Skin epidermis (tissue), 12 donors: ENCODE measurements at regions not wholly inside any gene's neighbourhood (a gene's known extent, or its start where the extent isn't known, plus 50 kb on each side); places are given as distances from the start of the nearest gene placed in this dataset.
"Not testable (repeated sequence)": the region's sequence is repeated elsewhere in the genome, so short reads cannot be mapped to it uniquely, and the experiment has no call there.

ENCODE experiments used
- H3K27ac ChIP-seq, 21 experiments: fragments of 200-600 bp; sonication (generic) in 11 of 21; one replicate each; pipeline ENCODE4 v1.5.0; 2020; ENCODE audit warnings: mild to moderate bottlenecking in 3 of 21, inconsistent platforms in 2 of 21, moderate library complexity in 2 of 21
- H3K4me3 ChIP-seq, 7 experiments: fragments of 200-600 bp; sonication (generic) in 2 of 7; one replicate each; pipeline ENCODE4 v1.5.0; 2020; ENCODE audit warnings: inconsistent platforms in 2 of 7, mild to moderate bottlenecking in 2 of 7, moderate library complexity in 1 of 7

DNA sequence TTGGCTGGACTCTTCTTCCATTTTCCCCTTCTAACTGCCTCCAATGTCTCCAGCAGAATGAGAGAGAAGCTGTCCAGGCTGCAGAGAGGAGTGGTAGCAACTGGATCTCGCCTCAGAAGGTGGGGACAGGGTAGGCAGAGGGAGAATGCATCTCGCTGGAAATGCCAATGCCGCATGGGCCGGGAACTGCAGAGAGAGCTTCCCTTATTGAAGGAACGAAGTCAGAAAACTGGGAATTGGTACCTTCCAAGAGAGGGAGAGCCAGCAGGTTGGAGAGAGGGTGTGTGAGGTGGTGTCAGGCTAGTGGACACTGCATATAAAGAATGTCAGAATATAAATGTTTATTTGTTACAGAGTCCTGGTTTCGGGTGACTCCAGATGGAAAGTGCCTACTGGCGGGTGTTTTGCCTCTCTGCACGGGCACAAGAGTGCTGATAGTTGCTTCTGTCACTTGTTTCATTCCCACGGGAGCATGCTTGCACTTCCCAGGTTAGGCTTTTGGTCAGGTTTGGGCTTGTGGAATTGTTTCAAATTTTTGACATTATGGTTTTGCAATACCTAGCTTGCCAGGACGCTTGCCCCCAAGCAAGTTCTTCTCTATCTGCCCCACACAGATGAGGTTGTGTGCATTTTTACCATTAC, 156.8 kb upstream of the STS start:
- no peak overlapping the region for H3K27ac ChIP-seq
- no peak overlapping the region for H3K4me3 ChIP-seq

DNA sequence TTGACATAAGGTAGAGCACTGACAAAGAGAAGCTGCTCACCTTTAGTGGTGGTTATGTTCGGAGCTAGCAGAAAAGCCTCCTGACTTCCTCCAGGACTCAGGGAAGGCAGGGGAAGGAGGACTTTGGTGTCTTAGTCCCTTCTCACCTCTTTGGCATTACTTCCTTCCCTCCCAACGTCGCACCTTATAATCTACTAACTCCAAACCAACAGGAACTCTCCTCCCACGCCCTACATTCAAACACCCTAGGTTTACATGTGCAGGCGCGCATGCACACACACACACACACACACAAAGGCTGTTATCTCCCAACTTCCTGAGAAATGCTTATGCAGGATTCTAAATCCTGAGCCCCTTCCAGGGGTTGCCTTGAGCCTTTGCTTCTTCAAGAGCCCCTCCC, 157.7 kb upstream of the STS start:
- no peak overlapping the region for H3K27ac ChIP-seq
- no peak overlapping the region for H3K4me3 ChIP-seq

DNA sequence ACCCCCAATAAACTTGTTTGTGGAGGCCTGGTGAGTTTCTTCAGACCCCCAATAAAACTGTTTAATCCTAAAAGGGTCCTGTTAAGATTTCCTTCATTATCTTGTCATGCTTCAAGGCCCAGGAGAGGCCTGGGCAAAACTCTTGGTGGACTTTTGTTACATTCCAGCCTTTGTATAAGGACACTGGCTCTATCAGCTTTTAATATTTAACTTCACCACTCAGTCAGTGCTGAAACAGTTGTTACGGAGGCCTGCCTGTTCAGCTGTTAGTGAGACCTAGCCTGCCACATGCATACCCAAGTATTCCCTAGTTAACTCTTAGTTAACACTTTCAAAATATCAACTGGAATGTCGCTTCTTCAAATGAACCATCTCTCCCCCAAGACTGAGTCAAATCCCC, 158.8 kb upstream of the STS start:
- H3K4me3 ChIP-seq, H3K27ac ChIP-seq: not testable (repeated sequence)

DNA sequence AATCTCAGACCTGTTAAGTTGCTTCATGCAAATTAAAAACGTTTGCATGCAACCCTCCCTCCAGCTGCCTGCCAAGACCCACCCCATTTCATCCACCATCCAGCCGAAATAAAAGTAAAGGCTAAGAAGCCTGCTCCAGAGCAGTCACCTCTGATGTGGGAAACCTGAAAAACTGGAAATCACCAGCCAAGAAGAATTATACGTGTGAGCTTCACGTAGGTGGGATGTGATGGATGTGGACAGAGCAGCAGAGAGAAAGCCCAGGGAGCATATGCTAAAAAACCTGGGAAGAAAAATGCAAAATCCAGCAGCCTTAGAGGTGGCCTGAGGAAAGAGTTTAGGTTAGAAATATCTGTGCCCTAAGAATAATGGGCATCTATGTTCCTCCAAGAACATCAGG, 160.6 kb upstream of the STS start:
- Histone ChIP-seq H3K4me3 (no peak overlapping the region), H3K27ac (no peak overlapping the region)

GRCh38 chrX:6985537-6985936, 162.0 kb upstream of the STS start:
- no peak overlapping the region for H3K27ac ChIP-seq
- H3K4me3 ChIP-seq, result no peak overlapping the region

DNA sequence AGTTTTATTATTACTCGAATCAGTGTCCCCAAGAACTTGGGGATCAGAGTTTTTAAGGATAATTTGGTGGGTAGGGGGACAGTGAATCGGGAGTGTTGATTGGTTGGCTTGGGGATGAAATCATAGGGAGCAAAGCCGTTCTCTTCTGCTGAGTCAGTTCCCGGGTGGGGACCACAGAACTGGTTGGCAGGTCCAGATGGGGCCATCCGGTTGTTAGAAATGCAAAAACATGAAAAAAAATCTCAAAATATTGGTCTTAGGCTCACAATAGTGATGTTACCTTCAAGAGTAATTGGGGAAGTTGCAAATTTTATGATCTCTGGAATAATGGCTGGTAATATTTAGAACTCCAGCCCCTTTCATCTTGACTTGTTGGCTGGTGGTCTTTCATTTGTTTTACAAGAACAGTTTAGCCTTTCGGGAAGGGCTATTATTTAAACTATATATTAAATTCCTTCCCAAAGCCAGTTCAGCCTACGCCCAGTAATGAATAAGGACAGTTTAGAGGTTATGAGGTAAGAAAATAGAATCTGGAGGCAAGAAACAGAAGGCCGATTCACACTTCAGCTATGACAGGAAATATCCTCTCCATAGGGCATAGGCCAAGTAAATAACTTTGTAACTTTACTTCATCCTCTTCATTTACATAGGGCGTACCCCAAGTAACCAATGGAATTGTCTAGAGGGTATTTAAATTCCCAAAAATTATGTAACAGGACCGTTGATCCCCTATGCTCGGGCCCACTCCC, 164.1 kb upstream of the STS start:
- Histone ChIP-seq H3K4me3 (no peak overlapping the region), H3K27ac (no peak overlapping the region)

GRCh38 chrX:6981718-6982406, 165.7 kb upstream of the STS start:
- H3K27ac ChIP-seq, result no peak overlapping the region
- H3K4me3 ChIP-seq, result no peak overlapping the region

DNA sequence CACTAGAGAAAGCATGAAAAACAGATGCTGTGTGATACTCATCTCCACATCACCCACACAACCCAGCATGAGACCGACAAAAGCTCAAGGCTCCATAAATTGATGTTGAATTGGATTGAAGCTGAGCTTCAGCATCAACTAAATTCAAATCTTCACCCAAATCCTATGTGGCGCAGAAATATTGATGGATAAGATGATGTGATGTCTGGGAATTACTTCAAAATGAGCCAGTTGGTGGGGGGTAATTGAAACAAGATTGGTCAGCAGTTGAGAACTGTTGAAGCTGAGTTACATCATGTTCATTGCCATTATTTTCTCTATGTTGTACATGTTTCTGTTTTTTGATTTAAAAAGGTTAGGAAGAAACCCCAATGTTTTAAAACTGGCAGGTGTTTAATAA, 166.5 kb upstream of the STS start:
- H3K27ac ChIP-seq, result no peak overlapping the region
- no peak overlapping the region for H3K4me3 ChIP-seq

- Histone ChIP-seq H3K27ac (no peak overlapping the region), H3K4me3 (no peak overlapping the region)
Observed at GRCh38 chrX:6968231-6968630, 179.3 kb upstream of the STS start.

DNA sequence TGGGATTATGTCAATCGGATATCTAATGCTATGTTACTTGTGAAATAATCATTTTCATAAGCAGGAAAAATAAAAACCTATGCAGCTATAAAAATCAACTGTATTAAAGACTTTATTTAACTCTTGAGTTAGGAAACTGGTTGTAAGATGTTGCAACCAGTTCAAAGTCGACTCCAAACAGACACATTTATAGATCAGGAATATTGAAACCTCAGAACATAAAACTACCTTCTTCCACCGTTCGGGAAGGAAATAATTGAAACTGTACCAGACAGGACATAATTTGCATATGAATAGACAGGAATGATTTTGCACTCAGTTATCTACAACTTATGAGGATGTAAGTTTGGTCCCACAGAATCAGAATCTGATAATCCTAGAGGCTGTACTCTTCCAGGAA, 181.8 kb upstream of the STS start:
- Histone ChIP-seq H3K27ac (no peak overlapping the region), H3K4me3 (no peak overlapping the region)

- no peak overlapping the region for H3K4me3 ChIP-seq
- H3K27ac ChIP-seq, result no peak overlapping the region
Observed at GRCh38 chrX:6962006-6962355, 185.5 kb upstream of the STS start.

DNA sequence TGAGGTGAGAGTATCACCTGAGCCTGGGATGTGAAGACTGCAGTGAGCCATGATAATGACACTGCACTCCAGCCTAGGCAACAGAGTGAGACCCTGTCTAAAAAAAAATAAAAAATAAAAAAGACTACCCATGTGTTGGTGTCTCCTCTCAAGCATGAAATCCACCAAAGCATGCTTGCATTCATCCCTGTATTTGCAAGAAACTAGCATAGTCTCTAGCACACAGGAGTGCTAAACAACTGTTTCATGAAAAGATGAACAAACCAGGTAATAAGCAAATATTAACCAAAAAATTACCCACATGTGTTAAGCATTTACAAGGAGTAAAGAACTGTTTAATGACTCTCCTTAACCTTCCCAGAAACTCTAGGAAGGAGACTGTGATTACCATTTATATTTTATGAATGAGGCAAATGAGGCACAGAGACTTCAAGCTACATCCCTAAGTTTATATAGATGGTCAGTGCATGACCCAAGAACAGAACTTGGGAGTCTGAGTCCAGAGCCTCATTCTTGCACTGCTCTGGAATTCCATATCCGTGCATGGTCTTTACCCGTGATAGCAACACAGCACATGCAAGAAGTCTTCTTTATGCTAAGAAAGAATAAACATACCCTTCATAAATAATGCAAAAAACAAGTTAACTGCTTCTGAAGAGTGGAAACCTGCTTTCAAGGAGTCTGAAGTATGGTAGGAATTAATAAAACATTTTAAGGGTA, 186.1 kb upstream of the STS start:
- H3K4me3 ChIP-seq, result no peak overlapping the region
- H3K27ac ChIP-seq, result no peak overlapping the region

GRCh38 chrX:6959006-6959405, 188.5 kb upstream of the STS start:
- Histone ChIP-seq H3K27ac (no peak overlapping the region), H3K4me3 (no peak overlapping the region)

DNA sequence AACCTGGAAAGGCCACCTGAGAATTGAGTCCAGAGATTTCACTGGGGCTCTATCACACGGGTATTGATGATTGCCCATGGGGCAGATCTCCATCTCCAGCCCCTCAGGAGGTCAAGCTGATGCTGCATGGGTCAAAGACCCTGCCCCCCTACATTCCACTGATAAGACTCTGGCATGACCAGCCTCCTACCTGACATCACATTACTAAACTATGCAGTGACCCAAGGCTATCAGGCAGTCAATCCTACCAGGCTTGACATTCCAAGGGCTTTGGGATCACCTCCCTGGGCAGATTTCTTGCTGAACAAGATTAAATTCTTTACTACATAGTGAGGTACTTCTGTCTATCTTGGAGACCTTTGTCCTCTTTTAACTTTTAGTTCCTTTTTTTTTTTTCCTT, 192.7 kb upstream of the STS start:
- H3K4me3 ChIP-seq, result no peak overlapping the region
- no peak overlapping the region for H3K27ac ChIP-seq

- no peak overlapping the region for H3K4me3 ChIP-seq
- no peak overlapping the region for H3K27ac ChIP-seq
Observed at GRCh38 chrX:6946168-6946567, 201.3 kb upstream of the STS start.

- no peak overlapping the region for H3K4me3 ChIP-seq
- H3K27ac ChIP-seq, result no peak overlapping the region
Observed at GRCh38 chrX:6941041-6941440, 206.5 kb upstream of the STS start.

DNA sequence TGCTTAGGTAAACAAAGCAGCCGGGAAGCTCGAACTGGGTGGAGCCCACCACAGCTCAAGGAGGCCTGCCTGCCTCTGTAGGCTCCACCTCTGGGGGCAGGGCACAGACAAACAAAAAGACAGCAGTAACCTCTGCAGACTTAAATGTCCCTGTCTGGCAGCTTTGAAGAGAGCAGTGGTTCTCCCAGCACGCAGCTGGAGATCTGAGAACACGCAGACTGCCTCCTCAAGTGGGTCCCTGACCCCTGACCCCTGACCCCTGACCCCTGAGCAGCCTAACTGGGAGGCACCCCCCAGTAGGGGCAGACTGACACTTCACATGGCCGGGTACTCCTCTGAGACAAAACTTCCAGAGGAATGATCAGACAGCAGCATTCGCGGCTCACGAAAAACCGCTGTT, 214.6 kb upstream of the STS start:
- H3K4me3 ChIP-seq, H3K27ac ChIP-seq: not testable (repeated sequence)

DNA sequence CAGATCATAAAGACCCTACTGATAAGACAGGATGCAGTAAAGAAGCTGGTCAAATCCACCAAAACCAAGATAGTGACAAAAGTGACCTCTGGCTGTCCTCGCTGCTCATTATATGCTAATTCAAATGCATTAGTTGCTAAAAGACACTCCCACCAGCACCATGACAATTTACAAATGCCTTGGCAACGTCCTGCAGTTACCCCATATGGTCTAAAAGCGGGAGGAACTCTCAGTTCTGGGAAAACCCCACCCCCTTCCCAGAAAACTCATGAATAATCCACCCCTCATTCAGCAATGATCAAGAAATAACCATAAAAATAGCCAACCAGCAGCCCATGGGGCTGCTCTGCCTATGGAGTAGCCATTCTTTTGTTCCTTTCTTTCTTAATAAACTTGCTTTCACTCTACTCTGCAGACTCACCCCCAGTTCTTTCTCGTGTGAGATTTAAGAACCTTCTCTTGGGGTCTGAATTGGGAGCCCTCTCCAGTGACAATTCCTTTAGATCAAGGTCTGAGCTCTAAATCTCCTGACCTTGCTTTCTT, 217.1 kb upstream of the STS start:
- Histone ChIP-seq H3K27ac (no peak overlapping the region), H3K4me3 (no peak overlapping the region)

- Histone ChIP-seq H3K4me3 (no peak overlapping the region), H3K27ac (no peak overlapping the region)
Observed at GRCh38 chrX:6924443-6925077, 223.0 kb upstream of the STS start.

GRCh38 chrX:6917666-6918065, 229.8 kb upstream of the STS start:
- no peak overlapping the region for H3K4me3 ChIP-seq
- no peak overlapping the region for H3K27ac ChIP-seq
